GM18873 (cell line): ENCODE measurements at regions not wholly inside any gene's neighbourhood (a gene's known extent, or its start where the extent isn't known, plus 50 kb on each side); places are given as distances from the start of the nearest gene placed in this dataset.
"Not testable (repeated sequence)": the region's sequence is repeated elsewhere in the genome, so short reads cannot be mapped to it uniquely, and the experiment has no call there.

Experiments
- ATAC-seq: cut with Tn5 transposase; IDR thresholded peaks from one replicate; pipeline ENCODE4 v1.9.1; 2021; ENCODE audit warnings: mild to moderate bottlenecking, moderate library complexity, moderate number of reproducible peaks; ENCODE audit not compliant: unreplicated experiment, low FRiP score

DNA sequence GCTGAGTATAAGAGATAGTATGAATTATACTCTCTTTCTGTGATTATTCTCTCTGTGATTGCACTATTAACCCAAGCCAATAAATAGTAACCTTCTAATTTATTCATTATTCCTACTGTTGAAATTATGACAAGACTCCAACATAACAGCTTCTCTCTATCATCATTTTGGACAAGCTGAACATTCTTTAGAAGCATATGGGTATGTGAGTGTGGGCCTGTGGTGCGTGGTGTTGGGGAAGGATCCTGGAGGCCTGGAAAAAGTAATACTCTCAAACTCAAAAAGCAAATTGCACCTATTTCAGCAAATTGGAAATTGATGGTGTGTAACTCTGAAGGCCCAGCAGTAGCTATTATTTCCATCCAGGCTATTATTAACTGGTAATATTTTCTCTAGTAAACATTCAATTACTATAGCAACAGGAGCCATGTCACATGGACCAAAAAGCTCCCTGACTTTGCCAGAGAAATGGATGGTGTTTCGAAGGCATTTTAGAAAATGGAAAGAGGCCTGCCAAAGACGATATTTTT, 502.8 kb downstream of the LTN1 start:
- ATAC-seq, result no peak

DNA sequence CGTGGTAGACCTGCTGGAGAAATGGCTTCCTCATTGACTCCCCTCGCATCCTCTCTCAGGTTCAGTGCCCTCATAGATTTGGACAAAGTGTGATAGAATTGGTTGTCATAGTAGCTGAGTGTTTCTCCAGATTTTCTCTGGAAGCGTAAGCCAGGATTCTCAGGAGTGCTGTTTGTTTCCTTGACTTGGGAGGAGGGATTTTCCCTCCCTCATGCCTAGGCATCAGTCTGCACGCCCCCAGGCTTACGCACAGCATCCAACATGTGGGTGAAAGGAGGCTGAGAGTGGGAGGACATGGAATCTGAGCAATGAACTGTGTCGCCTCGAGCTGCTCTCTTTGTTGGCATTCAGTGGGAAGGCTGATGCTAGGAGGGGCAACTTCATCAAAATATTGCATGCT, 503.5 kb downstream of the LTN1 start:
- ATAC-seq, result no peak

GRCh38 chr21:28487455-28488070, 505.1 kb downstream of the LTN1 start:
- no peak for ATAC-seq

DNA sequence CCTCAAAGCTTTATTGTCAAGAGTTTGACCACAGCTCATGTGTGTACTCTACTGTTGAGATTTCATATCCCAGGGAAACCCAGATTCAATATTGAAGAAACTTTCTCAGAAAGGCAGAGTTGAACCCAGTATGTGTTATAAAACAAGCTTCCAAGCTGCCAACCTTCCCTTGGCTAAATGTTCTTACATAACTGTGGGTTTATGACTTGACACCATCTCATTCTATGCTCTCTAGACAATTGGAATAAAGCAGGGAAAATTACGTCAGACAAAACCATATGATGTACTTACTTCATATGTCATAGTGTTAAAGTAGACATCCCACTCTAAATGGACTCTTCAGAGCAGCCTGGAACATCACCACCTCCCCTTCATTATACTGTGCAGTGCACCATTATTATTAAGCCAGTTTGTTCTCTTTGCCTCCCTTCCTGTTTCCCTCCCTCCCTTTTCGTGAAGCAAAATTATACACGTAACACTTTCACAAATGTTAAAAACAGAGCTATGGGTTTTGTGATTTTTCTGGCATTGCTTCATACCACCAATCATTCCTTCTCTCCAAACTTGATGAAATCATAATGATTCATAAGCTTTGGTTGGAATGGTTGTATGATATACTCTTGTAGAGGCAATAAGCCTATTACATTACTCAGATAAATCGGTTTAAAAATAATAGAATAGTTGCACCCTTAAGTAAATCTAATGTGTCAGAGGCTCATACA, 507.2 kb downstream of the LTN1 start:
- no peak for ATAC-seq

DNA sequence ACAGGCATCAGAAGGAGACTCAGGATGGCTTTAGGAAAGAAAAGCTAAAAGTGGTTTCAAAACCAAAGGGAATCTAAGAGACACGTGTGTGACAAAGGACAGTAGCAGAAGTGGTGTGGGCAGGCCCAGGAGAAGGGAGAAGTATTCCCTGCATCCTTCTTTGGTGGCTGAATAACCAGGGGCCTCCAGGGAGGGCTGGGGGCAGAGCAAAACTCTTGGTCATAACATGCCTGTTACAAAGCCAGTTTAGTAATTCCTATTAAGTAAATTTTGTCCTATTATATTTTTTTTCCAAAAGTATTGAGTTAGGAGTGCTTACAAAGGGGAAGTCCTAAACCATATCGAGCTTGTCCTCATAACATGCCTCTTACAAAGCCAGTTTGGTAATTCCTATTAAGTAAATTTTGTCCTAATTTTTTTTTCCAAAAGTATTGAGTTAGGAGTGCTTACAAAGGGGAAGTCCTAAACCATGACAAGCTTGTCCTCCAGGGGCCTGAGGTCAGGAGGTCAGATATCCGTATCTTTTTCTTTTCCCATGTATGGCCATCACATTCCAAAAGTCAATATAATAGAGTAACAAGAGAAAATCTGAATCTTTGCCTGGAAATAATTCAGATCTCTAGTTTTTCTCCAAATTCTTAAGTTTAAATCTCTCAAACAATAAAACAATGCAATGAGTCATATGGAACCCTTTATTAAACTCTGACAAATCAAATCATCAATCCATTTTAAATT, 509.2 kb downstream of the LTN1 start:
- ATAC-seq, result no peak

DNA sequence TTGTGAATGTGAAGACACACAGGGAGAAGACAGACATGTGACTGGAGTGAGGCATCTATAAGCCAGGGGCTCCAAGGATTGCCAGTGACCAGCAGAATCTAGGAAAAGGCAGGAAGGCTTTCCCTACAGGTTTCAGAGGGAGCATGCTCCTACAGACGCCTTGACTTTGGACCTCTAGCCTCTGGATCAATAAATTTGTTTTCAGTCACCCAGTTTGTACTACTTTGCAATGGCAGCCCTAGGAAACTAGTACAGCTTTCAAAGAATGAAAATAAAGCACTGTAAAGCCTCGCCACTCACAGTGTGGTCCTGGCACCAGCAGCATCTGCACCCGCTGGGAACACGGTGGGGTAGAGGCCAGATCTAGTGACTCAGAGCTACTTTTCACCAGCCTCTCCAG, 510.0 kb downstream of the LTN1 start:
- no peak for ATAC-seq

DNA sequence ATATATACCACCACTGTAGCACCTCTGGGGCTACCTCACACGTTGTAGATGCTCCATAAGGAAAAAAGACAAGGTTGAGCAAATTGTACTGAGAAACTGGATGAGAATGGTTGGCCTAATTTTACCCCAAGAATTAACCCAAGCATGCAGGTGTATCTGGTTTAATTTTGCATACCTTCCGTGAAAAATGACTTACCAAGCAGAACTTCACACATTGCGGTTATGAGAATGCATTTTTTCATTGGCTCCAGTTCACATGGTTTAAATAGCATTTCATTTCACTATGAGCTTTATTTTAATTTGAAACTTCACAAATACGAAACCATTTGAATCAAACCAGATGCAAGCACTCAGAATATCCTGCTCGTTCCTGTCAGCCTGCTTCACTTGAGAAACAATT, 512.2 kb downstream of the LTN1 start:
- ATAC-seq, result no peak

GRCh38 chr21:28473530-28474220, 519.0 kb downstream of the LTN1 start:
- no peak for ATAC-seq

GRCh38 chr21:28472543-28472942, 520.1 kb downstream of the LTN1 start:
- not testable (repeated sequence) for ATAC-seq

DNA sequence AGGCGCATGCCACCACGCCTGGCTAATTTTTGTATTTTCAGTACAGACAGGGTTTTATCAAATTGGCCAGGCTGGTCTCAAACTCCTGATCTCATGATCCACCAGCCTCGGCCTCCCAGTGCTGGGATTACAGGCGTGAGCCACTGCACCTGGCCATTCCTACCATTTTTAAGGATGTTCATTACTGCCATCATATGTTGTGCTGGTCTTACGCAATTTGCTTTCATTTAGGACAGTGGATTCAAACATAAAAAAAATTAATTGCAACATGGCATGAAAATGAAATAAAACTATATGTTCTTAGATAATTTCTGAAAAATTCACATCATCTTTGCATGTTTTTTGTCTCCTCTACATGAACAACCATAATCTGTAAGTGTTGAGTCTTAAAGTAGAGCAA, 527.7 kb downstream of the LTN1 start:
- ATAC-seq, result no peak

GRCh38 chr21:28464095-28464494, 528.6 kb downstream of the LTN1 start:
- no peak for ATAC-seq

- no peak for ATAC-seq
These were observed 533.5 kb downstream of the LTN1 start for GRCh38 chr21:28459193-28459592.

DNA sequence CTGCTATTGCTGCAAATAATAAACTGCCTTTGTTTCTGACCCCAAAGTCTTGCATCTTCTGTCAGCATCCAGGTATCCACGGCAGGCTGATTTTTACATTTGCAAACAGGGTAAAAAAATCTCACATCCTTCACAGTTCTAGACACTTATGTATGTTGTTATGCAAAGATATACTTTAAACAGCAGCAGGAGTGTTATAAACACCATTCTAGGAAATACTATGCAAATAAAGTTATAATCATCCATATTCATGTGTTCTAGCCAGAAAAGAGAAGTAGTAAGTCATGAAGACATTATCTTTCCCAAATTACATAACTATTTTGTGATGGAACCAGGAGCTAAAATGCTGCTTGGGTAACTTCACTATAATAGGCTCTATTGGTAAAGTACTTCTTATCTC, 534.2 kb downstream of the LTN1 start:
- ATAC-seq, result no peak

- no peak for ATAC-seq
These were observed 537.5 kb downstream of the LTN1 start for GRCh38 chr21:28455253-28455600.

DNA sequence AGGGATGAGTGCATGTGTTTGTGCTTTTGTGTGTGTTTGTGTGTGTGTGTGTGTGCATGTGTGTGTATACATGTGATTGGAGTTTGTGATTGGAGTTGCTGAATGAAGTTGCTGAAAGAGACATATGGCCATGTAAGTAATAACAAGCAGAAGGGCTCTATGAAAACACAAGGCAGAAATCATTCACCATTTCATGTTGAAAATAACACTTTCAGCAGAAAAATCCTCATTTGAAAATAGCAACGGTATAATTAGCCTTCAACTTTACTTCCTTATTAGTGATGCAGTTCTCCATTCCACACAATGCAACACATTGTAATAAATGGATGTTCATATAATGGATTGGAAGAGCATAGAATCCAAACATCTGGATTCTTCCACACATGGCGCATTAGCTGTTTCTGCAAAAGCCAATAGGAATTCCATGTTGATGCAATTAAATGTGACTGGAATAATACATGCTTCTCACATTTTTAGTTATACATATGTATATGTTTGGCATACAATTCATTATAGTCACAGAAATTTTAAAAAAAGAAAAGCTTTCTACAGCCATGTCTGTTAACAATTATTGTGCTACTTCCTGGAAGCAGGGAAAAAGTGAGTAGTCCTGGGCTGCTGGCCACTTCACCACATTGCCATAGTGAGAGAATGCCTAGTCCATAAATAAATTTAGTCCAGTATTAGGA, 538.0 kb downstream of the LTN1 start:
- no peak for ATAC-seq

DNA sequence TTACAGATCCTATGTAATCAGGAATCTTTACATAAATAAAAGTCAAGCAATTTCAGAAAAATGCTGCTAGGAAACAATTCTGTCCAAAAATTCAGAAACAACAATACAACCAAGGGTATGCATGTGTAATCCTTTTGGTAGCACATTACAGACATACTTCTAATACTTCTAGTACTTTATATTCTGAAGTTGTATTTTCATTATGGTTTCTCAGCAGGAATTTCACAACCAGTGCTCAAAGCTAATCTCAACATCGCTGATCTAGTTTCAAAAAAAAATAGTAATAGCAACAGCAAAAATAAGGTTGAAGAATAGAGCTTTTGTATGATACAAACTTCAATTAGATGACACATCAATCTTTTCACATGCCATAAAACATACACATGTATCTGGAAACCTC, 545.2 kb downstream of the LTN1 start:
- no peak for ATAC-seq

DNA sequence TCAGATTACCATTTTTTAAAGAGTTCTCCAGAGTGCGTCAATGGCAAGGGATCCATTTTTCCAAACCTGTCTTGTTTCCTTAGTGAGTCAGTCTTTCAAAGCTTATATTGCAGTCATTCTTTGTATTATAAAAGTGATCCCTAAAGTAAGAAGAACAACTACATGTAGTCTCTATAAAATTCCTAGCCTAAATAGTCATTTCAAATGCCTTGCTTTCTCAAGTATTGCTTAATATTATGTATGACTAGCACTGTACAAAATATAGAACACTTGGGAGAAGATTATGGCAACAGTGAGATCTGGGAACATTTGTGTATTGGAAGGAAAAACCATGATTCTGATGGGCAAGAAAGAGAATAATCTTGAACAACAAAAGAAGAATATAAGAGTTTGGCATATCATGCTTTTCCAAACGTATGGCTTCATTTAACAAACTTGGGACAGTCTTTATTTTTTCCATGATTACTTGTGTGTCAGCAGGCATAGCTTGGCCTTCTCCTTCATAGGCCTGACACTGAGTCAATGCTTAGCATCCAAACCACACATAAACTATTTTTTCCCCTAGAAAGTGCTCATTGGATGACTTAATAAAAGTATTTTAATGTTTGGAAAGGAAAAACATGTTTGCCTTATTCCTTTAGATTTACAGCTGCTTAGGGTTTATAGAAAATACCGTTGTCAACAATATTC, 547.4 kb downstream of the LTN1 start:
- no peak for ATAC-seq

DNA sequence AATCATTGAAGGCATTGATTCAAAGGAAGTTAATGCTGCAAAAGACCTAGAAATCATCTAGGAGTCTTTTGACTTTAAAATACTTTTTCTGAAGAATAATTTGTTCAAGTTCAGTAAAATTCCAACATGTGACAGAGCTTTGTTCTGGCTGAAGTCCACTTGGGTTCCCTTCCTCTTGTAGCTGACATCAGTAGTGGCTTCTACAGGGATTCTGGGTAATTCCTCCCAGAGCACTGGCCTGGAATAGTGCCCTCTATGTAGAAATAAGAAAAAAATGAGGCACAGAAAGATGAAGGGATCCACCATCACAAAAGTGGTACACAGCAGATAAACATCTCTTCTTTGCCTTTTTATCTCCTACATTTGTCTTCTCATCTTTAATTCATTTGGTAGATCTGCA, 548.1 kb downstream of the LTN1 start:
- no peak for ATAC-seq

GRCh38 chr21:28444111-28444510, 548.6 kb downstream of the LTN1 start:
- ATAC-seq, result no peak

GRCh38 chr21:28442624-28443023, 550.1 kb downstream of the LTN1 start:
- no peak for ATAC-seq
